ENCODE measurements at regions not wholly inside any gene's neighbourhood (a gene's known extent, or its start where the extent isn't known, plus 50 kb on each side); places are given as distances from the start of the nearest gene placed in this dataset.

DNA sequence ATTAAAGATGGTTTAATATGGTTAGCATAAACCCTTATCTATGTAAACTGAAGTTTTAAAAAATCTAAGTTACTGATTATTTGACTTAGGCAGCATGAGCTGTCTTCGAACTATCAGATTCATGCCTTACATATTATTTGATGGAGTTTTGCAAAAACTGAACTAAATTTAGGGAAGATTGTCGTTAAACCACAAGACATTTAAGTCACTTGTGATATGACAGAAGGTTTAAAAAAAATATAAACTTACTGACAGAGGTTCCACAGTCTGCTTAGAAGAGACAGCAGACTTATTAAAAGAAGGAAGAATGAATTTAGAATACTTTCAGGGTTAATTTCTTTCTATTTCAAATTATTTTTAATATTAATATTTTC is 110.9 kb upstream of the FRY start:
- Mint-ChIP-seq H3K4me3 (no peak overlapping the region), H3K27me3 (ENCODE audit: low read depth) (no peaks in the 10 kb centered on the region), H3K4me1 (no peaks in the 10 kb centered on the region), H3K9me3 (no peaks in the 10 kb centered on the region), H3K36me3 (no peaks in the 10 kb centered on the region), H3K27ac (no peak overlapping the region)
- no peak for DNase-seq (ENCODE audit: low spot score in 2 of 2, unreplicated experiment in 2 of 2)
- TF ChIP-seq, protein P1, sequence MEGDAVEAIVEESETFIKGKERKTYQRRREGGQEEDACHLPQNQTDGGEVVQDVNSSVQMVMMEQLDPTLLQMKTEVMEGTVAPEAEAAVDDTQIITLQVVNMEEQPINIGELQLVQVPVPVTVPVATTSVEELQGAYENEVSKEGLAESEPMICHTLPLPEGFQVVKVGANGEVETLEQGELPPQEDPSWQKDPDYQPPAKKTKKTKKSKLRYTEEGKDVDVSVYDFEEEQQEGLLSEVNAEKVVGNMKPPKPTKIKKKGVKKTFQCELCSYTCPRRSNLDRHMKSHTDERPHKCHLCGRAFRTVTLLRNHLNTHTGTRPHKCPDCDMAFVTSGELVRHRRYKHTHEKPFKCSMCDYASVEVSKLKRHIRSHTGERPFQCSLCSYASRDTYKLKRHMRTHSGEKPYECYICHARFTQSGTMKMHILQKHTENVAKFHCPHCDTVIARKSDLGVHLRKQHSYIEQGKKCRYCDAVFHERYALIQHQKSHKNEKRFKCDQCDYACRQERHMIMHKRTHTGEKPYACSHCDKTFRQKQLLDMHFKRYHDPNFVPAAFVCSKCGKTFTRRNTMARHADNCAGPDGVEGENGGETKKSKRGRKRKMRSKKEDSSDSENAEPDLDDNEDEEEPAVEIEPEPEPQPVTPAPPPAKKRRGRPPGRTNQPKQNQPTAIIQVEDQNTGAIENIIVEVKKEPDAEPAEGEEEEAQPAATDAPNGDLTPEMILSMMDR (IDR thresholded peaks at IDR 0.05; ENCODE audit: unreplicated experiment), result no peak

- Mint-ChIP-seq H3K4me3 (no peak overlapping the region), H3K27me3 (ENCODE audit: low read depth) (no peaks in the 10 kb centered on the region), H3K36me3 (no peaks in the 10 kb centered on the region), H3K9me3 (no peaks in the 10 kb centered on the region), H3K27ac (no peak overlapping the region), H3K4me1 (no peaks in the 10 kb centered on the region)
- no peak for DNase-seq (ENCODE audit: low spot score in 2 of 2, unreplicated experiment in 2 of 2)
- TF ChIP-seq, protein P1 (IDR thresholded peaks at IDR 0.05; ENCODE audit: unreplicated experiment), result no peak
These were observed 108.8 kb upstream of the FRY start for GRCh38 chr13:31922724-31923123.

DNA sequence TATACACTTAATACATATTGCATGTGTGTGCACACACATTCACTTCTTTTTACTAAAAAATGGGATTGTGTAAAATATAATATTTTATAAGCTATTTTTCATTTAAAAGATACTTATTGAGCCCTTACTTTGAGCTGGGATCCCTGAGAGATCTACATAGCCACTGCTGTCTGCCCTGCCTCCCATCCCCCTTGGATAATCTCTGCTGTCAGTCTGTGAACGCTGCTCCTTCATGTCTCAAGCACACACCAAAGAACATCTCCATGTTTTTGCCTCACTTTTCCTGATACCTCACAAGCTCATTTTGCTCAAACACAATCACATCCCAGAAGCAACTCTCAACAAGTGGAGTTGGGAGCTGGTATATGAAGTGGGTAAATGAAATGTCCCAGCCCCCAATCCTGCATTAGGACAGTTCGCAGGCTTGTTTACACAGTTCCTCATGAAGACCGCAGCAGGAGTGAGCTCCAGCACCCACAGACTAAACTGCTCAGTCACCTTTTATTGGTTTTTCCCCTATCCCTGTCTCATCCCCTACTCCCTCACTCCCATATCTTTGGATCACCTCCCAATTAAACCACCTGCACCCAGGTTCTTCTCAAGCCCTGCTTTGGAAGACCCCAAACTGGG is 108.3 kb upstream of the FRY start:
- no peak for DNase-seq (ENCODE audit: low spot score in 2 of 2, unreplicated experiment in 2 of 2)
- H3K9me3 Mint-ChIP-seq, result no peaks in the 10 kb centered on the region
- H3K4me1 Mint-ChIP-seq, result no peaks in the 10 kb centered on the region
- no peaks in the 10 kb centered on the region for H3K27me3 Mint-ChIP-seq (ENCODE audit: low read depth)
- TF ChIP-seq, protein P1 (IDR thresholded peaks at IDR 0.05; ENCODE audit: unreplicated experiment), result no peak
- H3K36me3 Mint-ChIP-seq, result no peaks in the 10 kb centered on the region
- H3K4me3 Mint-ChIP-seq, result no peak overlapping the region
- H3K27ac Mint-ChIP-seq, result no peak overlapping the region

DNA sequence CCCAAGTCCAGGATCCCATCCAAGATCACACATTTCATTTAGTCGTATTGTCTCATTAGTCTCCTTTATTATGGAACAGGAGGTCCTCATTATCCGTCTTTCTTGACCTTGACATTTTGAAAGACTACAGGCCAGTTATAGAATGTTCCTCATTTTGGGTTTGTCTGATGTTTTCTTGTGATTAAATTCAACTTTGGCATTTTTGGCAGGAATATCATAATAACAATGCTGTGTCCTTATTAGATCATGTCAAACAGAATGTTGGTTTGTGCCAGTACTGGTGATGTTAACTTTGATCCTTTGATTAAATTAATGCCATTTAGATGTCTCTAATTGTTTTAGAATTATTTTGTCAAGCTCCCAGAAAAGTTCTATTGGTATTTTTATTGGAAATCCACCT is 106.5 kb upstream of the FRY start:
- H3K4me1 Mint-ChIP-seq, result no peaks in the 10 kb centered on the region
- no peak overlapping the region for H3K27ac Mint-ChIP-seq
- H3K27me3 Mint-ChIP-seq (ENCODE audit: low read depth), result no peaks in the 10 kb centered on the region
- H3K36me3 Mint-ChIP-seq, result no peaks in the 10 kb centered on the region
- no peaks in the 10 kb centered on the region for H3K9me3 Mint-ChIP-seq
- TF ChIP-seq, protein P1 (IDR thresholded peaks at IDR 0.05; ENCODE audit: unreplicated experiment), result no peak
- H3K4me3 Mint-ChIP-seq, result no peak overlapping the region
- no peak for DNase-seq (ENCODE audit: low spot score in 2 of 2, unreplicated experiment in 2 of 2)

- TF ChIP-seq, protein P1 (IDR thresholded peaks at IDR 0.05; ENCODE audit: unreplicated experiment), result no peak
- Mint-ChIP-seq H3K9me3 (no peaks in the 10 kb centered on the region), H3K4me1 (no peaks in the 10 kb centered on the region), H3K36me3 (no peaks in the 10 kb centered on the region), H3K27ac (no peak overlapping the region), H3K4me3 (no peak overlapping the region), H3K27me3 (ENCODE audit: low read depth) (no peaks in the 10 kb centered on the region)
- no peak for DNase-seq (ENCODE audit: low spot score in 2 of 2, unreplicated experiment in 2 of 2)
These were observed 104.3 kb upstream of the FRY start for GRCh38 chr13:31927219-31927653.
